Type B pancreatic cell (in vitro differentiated cells): ENCODE measurements at regions not wholly inside any gene's neighbourhood (a gene's known extent, or its start where the extent isn't known, plus 50 kb on each side); places are given as distances from the start of the nearest gene placed in this dataset.

ENCODE experiments used
- DNase-seq: peaks from one replicate; pipeline ENCODE4 v3.0.0; 2021; ENCODE audit warnings: mixed read lengths; ENCODE audit not compliant: unreplicated experiment; ENCODE audit errors: extremely low spot score
- H3K27ac Mint-ChIP-seq: 2 replicates; pipeline ENCODE4 v1.8.0; 2021; ENCODE audit warnings: mild to moderate bottlenecking, mixed read lengths
- H3K27me3 Mint-ChIP-seq: 2 replicates; pipeline ENCODE4 v1.8.0; 2021; ENCODE audit warnings: mixed read lengths
- H3K36me3 Mint-ChIP-seq: 2 replicates; pipeline ENCODE4 v1.8.0; 2021; ENCODE audit warnings: mixed read lengths
- H3K4me1 Mint-ChIP-seq: one replicate; pipeline ENCODE4 v1.8.0; 2021; ENCODE audit warnings: mixed read lengths; ENCODE audit not compliant: unreplicated experiment
- H3K4me3 Mint-ChIP-seq: 2 replicates; pipeline ENCODE4 v1.8.0; 2021; ENCODE audit warnings: mild to moderate bottlenecking, mixed read lengths
- H3K9me3 Mint-ChIP-seq: 2 replicates; pipeline ENCODE4 v1.8.0; 2021; ENCODE audit warnings: mixed read lengths
- CTCF ChIP-seq: fragments of 200-600 bp; sonication (generic); conservative IDR thresholded peaks from 2 replicates; pipeline ENCODE4 v1.5.0; 2021; ENCODE audit warnings: antibody characterized with exemption, mild to moderate bottlenecking

- Mint-ChIP-seq H3K4me1 (peaks cover 35% of the 10 kb centered on the region), H3K27ac (no peak overlapping the region), H3K9me3 (peaks cover 4% of the 10 kb centered on the region), H3K4me3 (peak overlapping the region; percentile 21), H3K27me3 (no peaks in the 10 kb centered on the region), H3K36me3 (peaks cover 7% of the 10 kb centered on the region)
- no peak for DNase-seq
- TF ChIP-seq CTCF = no peak
These were observed 114.2 kb downstream of the QRSL1 start for GRCh38 chr6:106743612-106744011.

GRCh38 chr6:106740287-106740686 is 110.9 kb downstream of the QRSL1 start:
- Mint-ChIP-seq H3K36me3 (peaks cover 7% of the 10 kb centered on the region), H3K4me3 (no peak overlapping the region), H3K27ac (no peak overlapping the region), H3K9me3 (peaks cover 15% of the 10 kb centered on the region), H3K4me1 (peaks cover 11% of the 10 kb centered on the region), H3K27me3 (no peaks in the 10 kb centered on the region)
- DNase-seq = no peak
- TF ChIP-seq CTCF = no peak

GRCh38 chr6:106739387-106739786 is 110.0 kb downstream of the QRSL1 start:
- Mint-ChIP-seq H3K4me1 (peaks cover 5% of the 10 kb centered on the region), H3K27me3 (no peaks in the 10 kb centered on the region), H3K27ac (no peak overlapping the region), H3K9me3 (peaks cover 16% of the 10 kb centered on the region), H3K36me3 (peaks cover 5% of the 10 kb centered on the region), H3K4me3 (no peak overlapping the region)
- DNase-seq = no peak
- TF ChIP-seq CTCF = no peak

- no peak for DNase-seq
- peak overlapping the region; percentile 83 for H3K27ac Mint-ChIP-seq
- peaks cover 7% of the 10 kb centered on the region for H3K4me1 Mint-ChIP-seq
- H3K4me3 Mint-ChIP-seq = no peak overlapping the region
- no peak for TF ChIP-seq CTCF
- no peaks in the 10 kb centered on the region for H3K27me3 Mint-ChIP-seq
- H3K9me3 Mint-ChIP-seq = peaks cover 14% of the 10 kb centered on the region
- no peaks in the 10 kb centered on the region for H3K36me3 Mint-ChIP-seq
These were observed 107.1 kb downstream of the QRSL1 start for GRCh38 chr6:106736502-106736901.

GRCh38 chr6:106735828-106736227 is 106.5 kb downstream of the QRSL1 start:
- Mint-ChIP-seq H3K9me3 (peaks cover 14% of the 10 kb centered on the region), H3K27me3 (no peaks in the 10 kb centered on the region), H3K4me1 (peaks cover 13% of the 10 kb centered on the region), H3K36me3 (no peaks in the 10 kb centered on the region), H3K27ac (peak overlapping the region; percentile 83), H3K4me3 (no peak overlapping the region)
- no peak for TF ChIP-seq CTCF
- DNase-seq = no peak

GRCh38 chr6:106735136-106735633 is 105.8 kb downstream of the QRSL1 start:
- Mint-ChIP-seq H3K27me3 (no peaks in the 10 kb centered on the region), H3K4me1 (peaks cover 18% of the 10 kb centered on the region), H3K36me3 (no peaks in the 10 kb centered on the region), H3K4me3 (no peak overlapping the region), H3K27ac (no peak overlapping the region), H3K9me3 (peaks cover 14% of the 10 kb centered on the region)
- TF ChIP-seq CTCF = no peak
- no peak for DNase-seq
